ENCODE measurements at regions not wholly inside any gene's neighbourhood (a gene's known extent, or its start where the extent isn't known, plus 50 kb on each side); places are given as distances from the start of the nearest gene placed in this dataset.

DNA sequence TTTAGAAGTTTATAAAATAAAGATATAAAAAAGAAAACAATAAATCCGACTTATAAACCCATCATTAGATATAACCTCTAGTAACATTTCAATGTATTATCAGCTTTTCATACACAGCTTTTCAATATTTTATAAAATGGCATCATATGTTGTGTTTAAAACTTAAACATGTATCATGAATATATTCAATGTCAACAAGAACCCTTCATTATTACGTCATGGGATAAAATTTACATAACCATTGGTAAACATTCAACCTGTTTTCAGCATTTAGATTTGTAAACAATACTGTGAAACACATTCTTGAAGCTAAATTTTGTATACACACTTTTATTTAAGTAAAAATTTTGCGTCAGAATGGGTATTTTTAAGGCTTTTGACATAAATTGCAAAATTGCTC lies 153.4 kb upstream of the SOX14 start:
- DNase-seq (no peak), ATAC-seq (ENCODE audit: low read depth) (no peak)
- Histone ChIP-seq H3K4me2 (ENCODE audit: low read depth, low read length) (no peak overlapping the region), H3K18ac (ENCODE audit: low read depth, low read length) (no peak overlapping the region), H3K27me3 (ENCODE audit: control insufficient read depth, insufficient read depth, low read length) (no peaks in the 10 kb centered on the region), H2AK9ac (replicated peaks; ENCODE audit: low read depth, low read length, poor library complexity) (no peak overlapping the region), H3K9me1 (ENCODE audit: insufficient read depth, low read length) (no peaks in the 10 kb centered on the region), H2BK5ac (ENCODE audit: low read depth, low read length, poor library complexity, severe bottlenecking) (no peak overlapping the region), H4K5ac (ENCODE audit: low read depth, low read length) (no peak overlapping the region), H4K8ac (ENCODE audit: low read depth in 2 of 2, low read length in 2 of 2) (no peak overlapping the region), H3K4ac (ENCODE audit: low read depth, low read length) (no peak overlapping the region), H4K20me1 (ENCODE audit: insufficient read depth, low read length) (no peaks in the 10 kb centered on the region), H3K36me3 (ENCODE audit: control insufficient read depth, insufficient read depth, low read length) (no peaks in the 10 kb centered on the region), H3K27ac (ENCODE audit: insufficient read depth, low read length) (no peak overlapping the region), H2BK20ac (ENCODE audit: low read depth, low read length) (no peak overlapping the region), H2BK15ac (ENCODE audit: low read depth, low read length) (no peak overlapping the region), H4K91ac (ENCODE audit: insufficient read depth, low read depth, low read length) (no peak overlapping the region), H3K9me3 (ENCODE audit: control insufficient read depth, insufficient read depth, low read length) (peaks cover 9% of the 10 kb centered on the region), H3K9ac (ENCODE audit: low read depth, low read length) (no peak overlapping the region), H2AK5ac (ENCODE audit: low read depth, low read length) (no peak overlapping the region), H3K23ac (ENCODE audit: low read depth, low read length) (no peak overlapping the region), H3K56ac (ENCODE audit: extremely low read depth, insufficient read depth, low read length) (no peak overlapping the region), H2AFZ (replicated peaks; ENCODE audit: low read length, poor library complexity) (no peak overlapping the region), H3K79me1 (ENCODE audit: low read depth in 1 of 2, low read length in 2 of 2) (no peaks in the 10 kb centered on the region), H2BK120ac (ENCODE audit: low read depth, low read length) (no peak overlapping the region), H3K4me3 (ENCODE audit: insufficient read depth, low read depth, low read length) (no peak overlapping the region), H3K14ac (replicated peaks; ENCODE audit: low read depth, low read length) (no peak overlapping the region), H3K4me1 (ENCODE audit: control insufficient read depth, insufficient read depth, low read length) (no peaks in the 10 kb centered on the region)
- CTCF ChIA-PET: no interaction called here
- in situ Hi-C loops (cut with MboI; ENCODE audit: low sequenced_read_pairs) (no loop called here), intact Hi-C loops (cut with micrococcal nuclease) (no loop called here), dilution Hi-C loops (cut with HindIII; ENCODE audit: low sequenced_read_pairs, unreplicated experiment) (no loop called here)
- no TSS peak for BruUV-seq (replicated peaks)
- no CpG with 5 or more reads among the region's 3 CpGs for WGBS, 2 experiments (ENCODE audit: extremely low coverage in 2 of 2, insufficient read length in 1 of 2)
- TF ChIP-seq CHD1 (IDR thresholded peaks at IDR 0.05; ENCODE audit: low read depth, low read length) (no peak), MXI1 (IDR thresholded peaks at IDR 0.05; ENCODE audit: borderline replicate concordance, low read depth, low read length) (no peak), SMC3 (IDR thresholded peaks at IDR 0.05; ENCODE audit: low read depth, low read length) (no peak), RAD21 (IDR thresholded peaks at IDR 0.05; ENCODE audit: low read length) (no peak), RCOR1 (IDR thresholded peaks at IDR 0.05; ENCODE audit: insufficient replicate concordance, low read length) (no peak), MAFK (IDR thresholded peaks at IDR 0.05; ENCODE audit: low read depth, low read length) (no peak), MAZ (IDR thresholded peaks at IDR 0.05; ENCODE audit: borderline replicate concordance, low read depth, low read length) (no peak), POLR2A (IDR thresholded peaks at IDR 0.05; ENCODE audit: low read depth, low read length) (no peak), BHLHE40 (IDR thresholded peaks at IDR 0.05; ENCODE audit: low read depth, low read length) (no peak), FOS (IDR thresholded peaks at IDR 0.05; ENCODE audit: low read depth, low read length) (no peak), NFE2L2 (IDR thresholded peaks at IDR 0.05; ENCODE audit: low read depth, low read length) (no peak), RFX5 (IDR thresholded peaks at IDR 0.05; ENCODE audit: low read depth, low read length) (no peak), CEBPB (IDR thresholded peaks at IDR 0.05; ENCODE audit: low read depth, low read length) (no peak)
- TF ChIP-seq, protein P1, sequence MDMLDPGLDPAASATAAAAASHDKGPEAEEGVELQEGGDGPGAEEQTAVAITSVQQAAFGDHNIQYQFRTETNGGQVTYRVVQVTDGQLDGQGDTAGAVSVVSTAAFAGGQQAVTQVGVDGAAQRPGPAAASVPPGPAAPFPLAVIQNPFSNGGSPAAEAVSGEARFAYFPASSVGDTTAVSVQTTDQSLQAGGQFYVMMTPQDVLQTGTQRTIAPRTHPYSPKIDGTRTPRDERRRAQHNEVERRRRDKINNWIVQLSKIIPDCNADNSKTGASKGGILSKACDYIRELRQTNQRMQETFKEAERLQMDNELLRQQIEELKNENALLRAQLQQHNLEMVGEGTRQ (IDR thresholded peaks at IDR 0.05; ENCODE audit: low read depth, low read length): no peak
- TF ChIP-seq, protein P2, sequence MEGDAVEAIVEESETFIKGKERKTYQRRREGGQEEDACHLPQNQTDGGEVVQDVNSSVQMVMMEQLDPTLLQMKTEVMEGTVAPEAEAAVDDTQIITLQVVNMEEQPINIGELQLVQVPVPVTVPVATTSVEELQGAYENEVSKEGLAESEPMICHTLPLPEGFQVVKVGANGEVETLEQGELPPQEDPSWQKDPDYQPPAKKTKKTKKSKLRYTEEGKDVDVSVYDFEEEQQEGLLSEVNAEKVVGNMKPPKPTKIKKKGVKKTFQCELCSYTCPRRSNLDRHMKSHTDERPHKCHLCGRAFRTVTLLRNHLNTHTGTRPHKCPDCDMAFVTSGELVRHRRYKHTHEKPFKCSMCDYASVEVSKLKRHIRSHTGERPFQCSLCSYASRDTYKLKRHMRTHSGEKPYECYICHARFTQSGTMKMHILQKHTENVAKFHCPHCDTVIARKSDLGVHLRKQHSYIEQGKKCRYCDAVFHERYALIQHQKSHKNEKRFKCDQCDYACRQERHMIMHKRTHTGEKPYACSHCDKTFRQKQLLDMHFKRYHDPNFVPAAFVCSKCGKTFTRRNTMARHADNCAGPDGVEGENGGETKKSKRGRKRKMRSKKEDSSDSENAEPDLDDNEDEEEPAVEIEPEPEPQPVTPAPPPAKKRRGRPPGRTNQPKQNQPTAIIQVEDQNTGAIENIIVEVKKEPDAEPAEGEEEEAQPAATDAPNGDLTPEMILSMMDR (conservative IDR thresholded peaks at IDR 0.05; ENCODE audit: low read depth, low read length): no peak
- TF ChIP-seq, protein P3, sequence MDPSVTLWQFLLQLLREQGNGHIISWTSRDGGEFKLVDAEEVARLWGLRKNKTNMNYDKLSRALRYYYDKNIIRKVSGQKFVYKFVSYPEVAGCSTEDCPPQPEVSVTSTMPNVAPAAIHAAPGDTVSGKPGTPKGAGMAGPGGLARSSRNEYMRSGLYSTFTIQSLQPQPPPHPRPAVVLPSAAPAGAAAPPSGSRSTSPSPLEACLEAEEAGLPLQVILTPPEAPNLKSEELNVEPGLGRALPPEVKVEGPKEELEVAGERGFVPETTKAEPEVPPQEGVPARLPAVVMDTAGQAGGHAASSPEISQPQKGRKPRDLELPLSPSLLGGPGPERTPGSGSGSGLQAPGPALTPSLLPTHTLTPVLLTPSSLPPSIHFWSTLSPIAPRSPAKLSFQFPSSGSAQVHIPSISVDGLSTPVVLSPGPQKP (IDR thresholded peaks at IDR 0.05; ENCODE audit: borderline replicate concordance, low read depth, low read length): no peak
- POLR2A ChIA-PET (ENCODE audit: unreplicated experiment): no interaction called here
